Right ventricle myocardium inferior (tissue), 1 donor: ENCODE measurements at regions not wholly inside any gene's neighbourhood (a gene's known extent, or its start where the extent isn't known, plus 50 kb on each side); places are given as distances from the start of the nearest gene placed in this dataset.

ENCODE experiments used
- ATAC-seq: fragments of 200-7000 bp; cut with Tn5 transposase; one replicate; pipeline ENCODE4 v1.9.1; 2020; ENCODE audit warnings: mild to moderate bottlenecking, moderate library complexity
- DNase-seq: peaks from one replicate; pipeline ENCODE4 v3.0.0; 2021; ENCODE audit errors: missing footprints
- intact Hi-C: fragments of 100-400 bp; cut with DNase I; formaldehyde crosslinking; loops from one replicate; pipeline ENCODE4 v1.11.0; 2022
- donor health status: DM: no; HTN: yes; CAD: no; lungs with severe emphysema.

DNA sequence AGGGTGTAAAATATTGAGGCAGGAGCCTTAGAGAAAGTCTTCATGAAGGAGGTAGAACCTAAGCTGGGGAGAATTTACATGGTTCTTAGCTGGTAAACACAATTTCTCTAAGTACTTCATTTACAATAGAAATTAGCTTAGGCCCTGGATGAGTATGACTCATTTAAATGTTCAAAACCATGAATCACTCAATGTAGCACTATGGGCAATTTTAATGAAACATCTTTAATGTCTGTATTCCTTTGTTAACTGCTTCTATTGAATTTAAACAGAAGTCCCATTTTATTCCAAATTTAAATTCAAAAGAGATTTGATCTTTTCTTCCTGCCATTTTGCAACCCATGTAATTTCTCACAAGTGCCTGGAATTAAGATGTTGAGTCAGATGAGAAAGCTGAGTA is 252.1 kb downstream of the RFC3 start:
- intact Hi-C loops = loop anchor here (10.0 kb wide), 1 partner anchor 1085 kb away; no protein-coding TSS in a partner anchor
- DNase-seq (no peak), ATAC-seq (no peak)

GRCh38 chr13:34070544-34071303 is 252.8 kb downstream of the RFC3 start:
- intact Hi-C loops = loop anchor here (10.0 kb wide), 1 partner anchor 1084 kb away; no protein-coding TSS in a partner anchor
- DNase-seq (no peak), ATAC-seq (no peak)

- intact Hi-C loops = loop anchor here (2.0 to 10.0 kb wide), 3 partner anchors 144 to 1078 kb away; no protein-coding TSS in a partner anchor
- no peak for DNase-seq
- no peak for ATAC-seq
These were observed 258.4 kb downstream of the RFC3 start for GRCh38 chr13:34076319-34076718.

GRCh38 chr13:34076943-34077703 is 259.2 kb downstream of the RFC3 start:
- intact Hi-C loops = loop anchor here (2.0 to 10.0 kb wide), 3 partner anchors 144 to 1078 kb away; no protein-coding TSS in a partner anchor
- DNase-seq (no peak), ATAC-seq (no peak)

DNA sequence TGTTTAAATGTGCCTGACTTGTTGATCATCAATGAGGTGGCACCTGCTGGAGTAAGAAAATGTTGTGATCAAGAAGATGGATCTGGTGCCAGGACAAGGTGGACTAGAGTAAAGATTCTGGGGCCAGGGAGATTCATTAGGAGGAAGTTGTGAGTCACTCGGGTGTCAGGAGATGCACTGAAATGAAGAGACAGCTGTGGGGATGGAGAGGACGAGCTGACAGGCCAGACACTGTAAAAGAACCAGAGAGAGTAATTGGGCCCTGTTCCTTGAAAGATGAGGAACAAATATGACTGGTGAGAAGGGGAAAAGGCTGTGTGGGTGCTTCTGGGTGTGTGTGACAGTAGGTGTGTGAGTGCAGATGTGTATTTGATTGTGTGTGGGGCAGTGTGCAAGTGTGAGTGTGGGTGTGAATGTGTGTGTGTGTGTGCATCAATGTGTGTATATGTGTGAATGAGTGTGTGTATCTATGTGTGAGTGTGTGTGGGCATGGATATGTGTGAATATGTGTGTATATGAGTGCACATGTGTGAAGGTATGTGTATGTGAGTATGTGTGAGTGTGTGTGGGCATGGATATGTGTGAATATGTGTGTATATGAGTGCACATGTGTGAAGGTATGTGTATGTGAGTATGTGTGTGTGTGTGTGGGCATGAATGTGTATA is 260.5 kb downstream of the RFC3 start:
- DNase-seq (no peak), ATAC-seq (no peak)
- intact Hi-C loops = loop anchor here (5.0 to 10.0 kb wide), 2 partner anchors 276 to 1076 kb away; no protein-coding TSS in a partner anchor

- intact Hi-C loops = no loop called here
- DNase-seq (no peak), ATAC-seq (no peak)
These were observed 267.3 kb downstream of the RFC3 start for GRCh38 chr13:34085204-34085603.

DNA sequence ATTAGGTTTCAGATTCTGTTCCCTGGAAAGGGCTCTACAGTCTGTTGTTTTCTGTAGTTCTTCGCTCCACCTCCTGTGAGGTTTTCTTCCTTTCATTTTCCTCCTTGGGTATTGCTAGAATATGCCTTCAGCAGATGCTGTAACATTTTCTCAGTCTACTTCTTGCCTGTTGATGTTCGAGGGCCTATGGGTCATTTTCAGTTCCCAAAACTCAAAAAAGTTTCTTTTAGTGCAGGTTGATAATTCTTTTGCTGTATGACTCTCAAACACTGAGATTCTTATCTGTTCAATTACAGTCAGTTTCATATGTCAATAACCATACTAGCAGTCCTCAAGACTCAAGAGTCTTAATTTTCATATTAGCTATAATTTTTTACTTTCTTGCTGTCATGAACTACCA is 268.3 kb downstream of the RFC3 start:
- DNase-seq (no peak), ATAC-seq (no peak)
- intact Hi-C loops = no loop called here

DNA sequence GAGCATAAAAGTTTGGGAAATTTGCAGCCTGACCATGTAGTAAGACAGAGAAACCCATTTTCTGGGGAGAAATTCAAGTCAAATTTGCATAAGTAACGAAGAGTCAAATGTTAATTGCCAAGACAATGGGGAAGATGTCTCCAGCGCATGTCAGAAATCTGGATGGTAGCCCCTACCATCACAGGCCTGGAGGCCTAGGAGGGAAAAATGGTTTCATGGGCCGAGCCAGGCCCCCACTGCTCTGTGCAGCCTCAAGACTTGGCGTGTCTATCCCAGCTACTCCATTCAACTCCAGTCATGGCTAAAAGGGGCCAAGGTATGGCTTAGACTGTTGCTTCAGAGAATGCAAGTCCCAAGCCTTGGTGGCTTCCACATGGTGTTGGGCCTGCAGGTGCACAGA is 269.8 kb downstream of the RFC3 start:
- ATAC-seq (no peak), DNase-seq (no peak)
- intact Hi-C loops = no loop called here

- no peak for ATAC-seq
- intact Hi-C loops = no loop called here
- DNase-seq = no peak
These were observed 285.9 kb downstream of the RFC3 start for GRCh38 chr13:34103854-34104253.

DNA sequence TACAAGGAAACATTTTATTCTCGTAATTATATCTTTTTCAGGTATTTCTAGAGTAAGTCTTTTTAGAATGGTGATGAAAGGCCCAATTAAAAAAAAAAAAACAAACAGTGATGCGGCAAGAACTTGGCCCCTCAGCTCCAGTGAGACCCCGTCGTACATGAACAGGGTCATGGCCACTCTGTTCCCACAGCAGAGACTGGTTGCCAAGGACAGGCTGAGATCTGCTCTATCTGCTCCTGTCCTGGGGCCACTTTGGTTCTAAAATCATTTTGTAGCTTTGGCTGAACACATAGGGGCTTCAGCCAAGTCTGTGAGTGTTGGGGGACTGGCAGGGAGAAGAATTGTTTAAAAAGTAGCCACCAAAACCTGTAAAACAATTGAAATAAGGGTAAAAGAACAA is 286.9 kb downstream of the RFC3 start:
- DNase-seq = no peak
- ATAC-seq = no peak
- intact Hi-C loops = no loop called here

DNA sequence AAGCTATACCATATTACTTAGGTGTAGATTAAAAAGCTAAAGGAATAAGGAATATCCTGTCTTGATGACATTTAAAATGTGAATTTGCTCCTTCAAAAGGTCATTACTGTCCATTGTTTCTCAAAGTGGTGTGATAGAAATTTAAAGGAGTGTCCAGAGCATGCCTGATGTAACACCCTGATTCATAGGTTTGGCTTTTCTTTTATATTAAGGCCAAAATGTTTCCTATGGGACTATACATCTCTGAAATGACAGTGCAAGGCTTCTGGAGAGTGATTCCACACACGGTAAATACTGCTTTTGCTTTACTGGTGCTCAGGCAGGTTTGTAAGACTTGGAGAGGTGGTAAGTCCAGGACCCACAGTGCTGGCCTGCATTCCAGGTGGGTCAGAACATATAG is 289.9 kb downstream of the RFC3 start:
- no peak for ATAC-seq
- no peak for DNase-seq
- intact Hi-C loops = no loop called here

DNA sequence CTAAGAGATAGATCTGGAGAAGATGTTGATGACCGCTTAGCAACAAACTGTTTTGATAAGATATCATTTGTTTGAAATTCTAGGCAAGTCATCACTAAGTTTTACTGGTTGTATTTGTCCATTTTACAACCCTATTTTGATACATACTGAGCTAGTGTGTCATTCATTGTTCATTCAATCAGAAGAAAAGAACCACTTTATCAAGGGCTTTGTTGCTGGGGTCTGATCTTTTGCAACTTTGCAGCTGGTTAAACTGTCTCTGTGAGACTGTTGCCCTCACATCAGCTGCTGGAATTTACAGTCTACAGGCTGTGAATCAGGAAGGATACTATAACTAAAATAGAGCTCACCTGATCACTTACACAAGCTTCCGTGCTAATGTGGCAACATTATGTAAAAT is 290.5 kb downstream of the RFC3 start:
- ATAC-seq = no peak
- intact Hi-C loops = no loop called here
- no peak for DNase-seq

GRCh38 chr13:34114581-34114980 is 296.6 kb downstream of the RFC3 start:
- DNase-seq = no peak
- intact Hi-C loops = no loop called here
- no peak for ATAC-seq

- no peak for ATAC-seq
- intact Hi-C loops = no loop called here
- no peak for DNase-seq
These were observed 298.7 kb downstream of the RFC3 start for GRCh38 chr13:34116651-34117050.

- intact Hi-C loops = no loop called here
- no peak for ATAC-seq
- no peak for DNase-seq
These were observed 306.8 kb downstream of the RFC3 start for GRCh38 chr13:34124666-34125306.

GRCh38 chr13:34127523-34127922 is 309.6 kb downstream of the RFC3 start:
- intact Hi-C loops = no loop called here
- ATAC-seq (no peak), DNase-seq (no peak)

DNA sequence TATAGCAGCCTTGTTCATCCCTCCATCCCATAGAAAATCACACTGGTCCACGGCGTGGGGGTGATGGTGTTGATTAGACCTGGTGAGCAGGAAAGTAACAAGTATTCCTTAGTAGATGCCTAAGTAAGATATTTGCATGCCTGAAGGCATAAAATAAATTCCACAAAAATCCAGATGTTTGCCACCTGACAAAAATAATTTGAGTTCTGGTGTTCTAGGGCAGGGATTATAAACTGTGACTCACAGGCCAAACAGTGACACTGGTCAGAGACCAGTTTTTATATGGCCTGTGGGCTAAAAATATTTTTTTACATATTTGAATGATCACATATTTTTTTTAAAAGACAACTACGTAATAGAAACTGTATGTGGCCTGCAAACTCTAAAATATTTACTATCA is 310.7 kb downstream of the RFC3 start:
- intact Hi-C loops = no loop called here
- DNase-seq (no peak), ATAC-seq (no peak)

DNA sequence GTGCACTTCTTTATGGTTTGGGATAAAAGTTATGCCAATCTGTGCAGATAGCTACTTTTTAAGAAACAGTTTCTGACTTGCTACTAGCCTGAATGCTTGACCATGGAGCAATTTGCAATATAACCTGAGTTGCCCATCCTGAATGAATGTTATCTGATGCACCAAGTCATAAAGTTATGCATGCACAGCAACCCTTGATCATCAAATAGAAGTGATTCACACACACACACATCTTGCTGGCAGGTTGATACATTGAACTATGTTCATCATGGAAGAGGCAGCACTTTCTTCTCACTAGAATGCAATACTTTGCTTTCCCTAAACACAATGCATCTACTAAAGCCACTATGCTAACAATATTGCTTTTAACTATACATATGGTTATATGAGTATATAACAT is 311.5 kb downstream of the RFC3 start:
- DNase-seq = no peak
- no peak for ATAC-seq
- intact Hi-C loops = no loop called here

DNA sequence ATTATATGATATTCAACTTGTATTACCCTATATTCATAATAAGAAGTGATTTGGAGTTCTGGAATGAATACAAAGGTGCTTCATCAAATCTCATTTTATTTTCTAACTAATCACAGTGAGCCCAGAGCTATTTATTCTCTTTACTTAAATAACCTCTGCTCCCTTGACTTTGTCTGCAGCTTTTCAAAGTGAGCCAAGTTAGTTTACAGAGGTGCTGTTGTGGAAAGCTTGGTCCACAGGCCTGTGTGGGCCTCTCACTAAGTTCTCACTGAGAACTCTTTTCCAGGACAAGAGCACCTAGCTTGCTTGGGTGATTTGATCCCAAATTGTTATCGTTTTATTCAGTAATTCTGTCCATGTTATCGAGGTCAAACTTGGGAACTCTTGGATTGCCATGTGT is 319.3 kb downstream of the RFC3 start:
- intact Hi-C loops = no loop called here
- ATAC-seq = no peak
- no peak for DNase-seq
